GM21515 (cell line): ENCODE measurements at regions not wholly inside any gene's neighbourhood (a gene's known extent, or its start where the extent isn't known, plus 50 kb on each side); places are given as distances from the start of the nearest gene placed in this dataset.
"Not testable (repeated sequence)": the region's sequence is repeated elsewhere in the genome, so short reads cannot be mapped to it uniquely, and the experiment has no call there.

ENCODE experiments used
- ATAC-seq: cut with Tn5 transposase; IDR thresholded peaks from one replicate; pipeline ENCODE4 v1.9.1; 2021; ENCODE audit not compliant: unreplicated experiment

- ATAC-seq, result no peak
Measured at GRCh38 chr5:106854105-106854687, 816.5 kb downstream of the EFNA5 start.

- ATAC-seq, result no peak
Measured at GRCh38 chr5:106853266-106853665, 817.5 kb downstream of the EFNA5 start.

- ATAC-seq, result no peak
Measured at GRCh38 chr5:106849266-106849665, 821.5 kb downstream of the EFNA5 start.

- no peak for ATAC-seq
Measured at GRCh38 chr5:106843812-106844416, 826.8 kb downstream of the EFNA5 start.

GRCh38 chr5:106833517-106833916, 837.2 kb downstream of the EFNA5 start:
- ATAC-seq, result no peak

- ATAC-seq, result no peak
Measured at GRCh38 chr5:106827061-106827460, 843.7 kb downstream of the EFNA5 start.

- ATAC-seq, result no peak
Measured at GRCh38 chr5:106825374-106825773, 845.4 kb downstream of the EFNA5 start.

- ATAC-seq, result no peak
Measured at GRCh38 chr5:106822851-106823250, 847.9 kb downstream of the EFNA5 start.

- ATAC-seq, result no peak
Measured at GRCh38 chr5:106818552-106818951, 852.2 kb downstream of the EFNA5 start.

GRCh38 chr5:106814961-106815360, 855.8 kb downstream of the EFNA5 start:
- no peak for ATAC-seq

GRCh38 chr5:106801554-106801953, 869.2 kb downstream of the EFNA5 start:
- no peak for ATAC-seq

- no peak for ATAC-seq
Measured at GRCh38 chr5:106797996-106798395, 872.7 kb downstream of the EFNA5 start.

- ATAC-seq, result no peak
Measured at GRCh38 chr5:106796081-106796480, 874.7 kb downstream of the EFNA5 start.

- no peak for ATAC-seq
Measured at GRCh38 chr5:106784846-106785245, 885.9 kb downstream of the EFNA5 start.

GRCh38 chr5:106780355-106780754, 890.4 kb downstream of the EFNA5 start:
- ATAC-seq, result no peak

- ATAC-seq, result not testable (repeated sequence)
Measured at GRCh38 chr5:106776515-106776914, 894.2 kb downstream of the EFNA5 start.

GRCh38 chr5:106768392-106768791, 902.3 kb downstream of the EFNA5 start:
- ATAC-seq, result no peak

GRCh38 chr5:106766916-106767315, 903.8 kb downstream of the EFNA5 start:
- ATAC-seq, result no peak

- no peak for ATAC-seq
Measured at GRCh38 chr5:106759581-106759980, 911.2 kb downstream of the EFNA5 start.

- no peak for ATAC-seq
Measured at GRCh38 chr5:106759152-106759551, 911.6 kb downstream of the EFNA5 start.

- ATAC-seq, result no peak
Measured at GRCh38 chr5:106757672-106758071, 913.1 kb downstream of the EFNA5 start.

GRCh38 chr5:106755789-106756188, 914.9 kb downstream of the EFNA5 start:
- no peak for ATAC-seq

- ATAC-seq, result no peak
Measured at GRCh38 chr5:106755066-106755465, 915.7 kb downstream of the EFNA5 start.
